A549 (cell line): ENCODE measurements at regions not wholly inside any gene's neighbourhood (a gene's known extent, or its start where the extent isn't known, plus 50 kb on each side); places are given as distances from the start of the nearest gene placed in this dataset.
A peak's percentile ranks its signal among the peaks of the same experiment; 100 is the strongest.

Experiments used
- ATAC-seq, 2 experiments: fragments of 200-7000 bp in 1 of 2; fragments of >200 bp in 1 of 2; cut with Nextera tagmentation in 1 of 2; cut with Tn5 transposase in 1 of 2; 3 replicates each; pipeline versions ENCODE4 v1.8.0 to v1.9.1; 2018 to 2020; ENCODE audit warnings: mild to moderate bottlenecking in 1 of 2, moderate library complexity in 1 of 2
- CTCF ChIA-PET: fragments of 300-600 bp; sonication (Branson Sonifier 250); formaldehyde crosslinking; extraction: SDS; loops from one replicate; lab custom pipeline; 2021; ENCODE audit warnings: antibody characterized with exemption, inconsistent platforms; lab: Yijun Ruan, JAX
- POLR2A ChIA-PET: fragments of 350-600 bp; formaldehyde crosslinking; extraction: SDS; loops from one replicate; lab custom pipeline; 2021; ENCODE audit warnings: antibody characterized with exemption, inconsistent platforms; lab: Yijun Ruan, JAX
- DNase-seq, 2 experiments: peaks; one replicate each; pipeline versions ENCODE4 v3.0.0 to v3.0.0-alpha.2; 2011 to 2016; ENCODE audit warnings: low read depth in 1 of 2, low spot score in 1 of 2
- FAIRE-seq: peaks from 2 replicates; lab custom pipeline; 2011; peaks lifted over from hg19 to GRCh38; lab: Jason Lieb, UNC
- H3K27ac ChIP-seq, 2 experiments: fragments of >200 bp; sonication (Bioruptor Twin); formaldehyde crosslinking; 3 replicates each; pipeline ENCODE4 v1.5.1; 2016 to 2017
- H3K4me1 ChIP-seq: fragments of >200 bp; sonication (Bioruptor Twin); formaldehyde crosslinking; 3 replicates; pipeline ENCODE4 v1.6.1; 2016
- H3K4me2 ChIP-seq: fragments of >200 bp; sonication (Bioruptor Twin); formaldehyde crosslinking; 3 replicates; pipeline ENCODE4 v1.6.1; 2016
- H3K4me3 ChIP-seq: fragments of >200 bp; sonication (Bioruptor Twin); formaldehyde crosslinking; 3 replicates; pipeline ENCODE4 v1.5.1; 2016
- H3K9me3 ChIP-seq: fragments of >200 bp; sonication (Bioruptor Twin); formaldehyde crosslinking; 3 replicates; pipeline ENCODE4 v1.6.1; 2016
- CBX8 ChIP-seq: fragments of 200-600 bp; sonication (generic); IDR thresholded peaks from 2 replicates; pipeline ENCODE4 v1.6.1; 2016
- E2F6 ChIP-seq: IDR thresholded peaks from 2 replicates; pipeline ENCODE4 v1.6.1; 2012; ENCODE audit warnings: low read depth, borderline replicate concordance
- EHF ChIP-seq: fragments of 250-450 bp; sonication (Bioruptor Pico); IDR thresholded peaks from 2 replicates; pipeline ENCODE4 v1.5.0; 2020; ENCODE audit warnings: mild to moderate bottlenecking
- ELK1 ChIP-seq: fragments of 150-350 bp; IDR thresholded peaks from 2 replicates; pipeline ENCODE4 v1.6.1; 2014; ENCODE audit warnings: low read depth, mild to moderate bottlenecking, low read length
- FOXS1 ChIP-seq: fragments of 250-450 bp; sonication (Bioruptor Pico); IDR thresholded peaks from 2 replicates; pipeline ENCODE4 v1.5.0; 2020; ENCODE audit warnings: mild to moderate bottlenecking, moderate library complexity
- GATA3 ChIP-seq: IDR thresholded peaks from 2 replicates; pipeline ENCODE4 v1.6.1; 2012; ENCODE audit warnings: borderline replicate concordance
- HDAC2 ChIP-seq: fragments of 200-600 bp; sonication (generic); IDR thresholded peaks from 2 replicates; pipeline ENCODE4 v1.6.1; 2016
- HES2 ChIP-seq: fragments of >200 bp; sonication (Bioruptor Twin); formaldehyde crosslinking; IDR thresholded peaks from 2 replicates; pipeline ENCODE4 v1.6.1; 2016
- JUN ChIP-seq, 2 experiments: fragments of >200 bp; sonication (Bioruptor Twin); formaldehyde crosslinking; IDR thresholded peaks; 2 replicates in 1 of 2; 3 replicates in 1 of 2; pipeline ENCODE4 v1.6.1; 2016 to 2017
- JUNB ChIP-seq: fragments of >200 bp; sonication (Bioruptor Twin); formaldehyde crosslinking; IDR thresholded peaks from 2 replicates; pipeline ENCODE4 v1.6.1; 2016
- KDM1A ChIP-seq: fragments of 200-600 bp; sonication (generic); IDR thresholded peaks from 2 replicates; pipeline ENCODE4 v1.6.1; 2016; ENCODE audit warnings: low read depth, mild to moderate bottlenecking
- MAFK ChIP-seq: fragments of 450-650 bp; IDR thresholded peaks from 2 replicates; pipeline ENCODE4 v1.6.1; 2014; ENCODE audit not compliant: partially characterized antibody
- MYC ChIP-seq: IDR thresholded peaks from 2 replicates; pipeline ENCODE4 v1.6.1; 2012; ENCODE audit warnings: mild to moderate bottlenecking, inconsistent platforms, low read length, improper control_type of control experiment, borderline replicate concordance
- NR3C1 ChIP-seq: fragments of >200 bp; sonication (Bioruptor Twin); formaldehyde crosslinking; IDR thresholded peaks from 3 replicates; pipeline ENCODE4 v1.6.1; 2017
- PBX3 ChIP-seq: IDR thresholded peaks from 2 replicates; pipeline ENCODE4 v1.6.1; 2012
- RAD21 ChIP-seq, 2 experiments: fragments of >200 bp in 1 of 2; sonication (Bioruptor Twin) in 1 of 2; formaldehyde crosslinking in 1 of 2; IDR thresholded peaks in 1 of 2; conservative IDR thresholded peaks in 1 of 2; 2 replicates in 1 of 2; 3 replicates in 1 of 2; pipeline ENCODE4 v1.6.1; 2012 to 2018; ENCODE audit warnings: inconsistent platforms in 1 of 2
- ZNF302 ChIP-seq: fragments of 250-450 bp; sonication (Bioruptor Pico); IDR thresholded peaks from 2 replicates; pipeline ENCODE4 v1.9.0; 2021; ENCODE audit warnings: inconsistent platforms, mild to moderate bottlenecking, moderate library complexity
- WGBS: methylation state at CpG from one replicate; pipeline ENCODE4 v1.1.6; 2017; ENCODE audit errors: missing lambda C conversion rate; 5-methylcytosine and 5-hydroxymethylcytosine counted together
- TF ChIP-seq, protein P1 (sequence below): fragments of >200 bp; sonication (Bioruptor Twin); formaldehyde crosslinking; IDR thresholded peaks from 3 replicates; pipeline ENCODE4 v1.5.1; 2016

- no peak overlapping the region for H3K4me3 ChIP-seq
- no peak overlapping the region for H3K27ac ChIP-seq
- ChIA-PET CTCF (no interaction called here), POLR2A (no interaction called here)
- H3K4me1 ChIP-seq: no peaks in the 10 kb centered on the region
- no peak for DNase-seq
- no peak for TF ChIP-seq JUNB
- no peak for TF ChIP-seq RAD21 (conservative IDR thresholded peaks at IDR 0.05 in 1 of 2, IDR thresholded peaks at IDR 0.05 in 1 of 2)
- no peak for TF ChIP-seq ELK1
- TF ChIP-seq MAFK: no peak
- no peak for TF ChIP-seq NR3C1
- TF ChIP-seq, protein P1, sequence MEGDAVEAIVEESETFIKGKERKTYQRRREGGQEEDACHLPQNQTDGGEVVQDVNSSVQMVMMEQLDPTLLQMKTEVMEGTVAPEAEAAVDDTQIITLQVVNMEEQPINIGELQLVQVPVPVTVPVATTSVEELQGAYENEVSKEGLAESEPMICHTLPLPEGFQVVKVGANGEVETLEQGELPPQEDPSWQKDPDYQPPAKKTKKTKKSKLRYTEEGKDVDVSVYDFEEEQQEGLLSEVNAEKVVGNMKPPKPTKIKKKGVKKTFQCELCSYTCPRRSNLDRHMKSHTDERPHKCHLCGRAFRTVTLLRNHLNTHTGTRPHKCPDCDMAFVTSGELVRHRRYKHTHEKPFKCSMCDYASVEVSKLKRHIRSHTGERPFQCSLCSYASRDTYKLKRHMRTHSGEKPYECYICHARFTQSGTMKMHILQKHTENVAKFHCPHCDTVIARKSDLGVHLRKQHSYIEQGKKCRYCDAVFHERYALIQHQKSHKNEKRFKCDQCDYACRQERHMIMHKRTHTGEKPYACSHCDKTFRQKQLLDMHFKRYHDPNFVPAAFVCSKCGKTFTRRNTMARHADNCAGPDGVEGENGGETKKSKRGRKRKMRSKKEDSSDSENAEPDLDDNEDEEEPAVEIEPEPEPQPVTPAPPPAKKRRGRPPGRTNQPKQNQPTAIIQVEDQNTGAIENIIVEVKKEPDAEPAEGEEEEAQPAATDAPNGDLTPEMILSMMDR: no peak
- H3K9me3 ChIP-seq: no peaks in the 10 kb centered on the region
- no peak for FAIRE-seq
- ATAC-seq: no peak
- 10% methylated on average over 2 of the region's 2 CpGs for WGBS
- no peak overlapping the region for H3K4me2 ChIP-seq
Measured at GRCh38 chr2:138956116-138956515, 175.9 kb upstream of the NXPH2 start.

- ATAC-seq: no peak
- no peak overlapping the region for H3K4me2 ChIP-seq
- H3K4me1 ChIP-seq: no peaks in the 10 kb centered on the region
- 24% methylated on average over 2 of the region's 2 CpGs for WGBS
- H3K4me3 ChIP-seq: no peak overlapping the region
- H3K9me3 ChIP-seq: no peaks in the 10 kb centered on the region
- TF ChIP-seq PBX3 (no peak), GATA3 (no peak)
- ChIA-PET POLR2A (no interaction called here), CTCF (no interaction called here)
- no peak for FAIRE-seq
- DNase-seq: no peak
- no peak overlapping the region for H3K27ac ChIP-seq
Measured at GRCh38 chr2:138950486-138950885, 170.3 kb upstream of the NXPH2 start.

- TF ChIP-seq ZNF302 (CRISPR knock-in tag) (no peak), KDM1A (no peak), E2F6 (no peak), EHF (CRISPR knock-in tag) (no peak), HDAC2 (no peak), MYC (no peak)
- TF ChIP-seq, all 56 proteins: peak for 0
- 5% methylated on average over 3 of the region's 3 CpGs for WGBS
- peak in 1 of 2 experiments; percentile 10 for DNase-seq
- no peak overlapping the region for H3K4me2 ChIP-seq
- FAIRE-seq: no peak
- ChIA-PET CTCF (no interaction called here), POLR2A (no interaction called here)
- no peak overlapping the region for H3K27ac ChIP-seq
- 0 out of 6 replicates have a peak, but pooled peaks of 1 of the 2 experiments have one; percentile 39 for ATAC-seq
- H3K9me3 ChIP-seq: no peaks in the 10 kb centered on the region
- H3K4me1 ChIP-seq: no peaks in the 10 kb centered on the region
- no peak overlapping the region for H3K4me3 ChIP-seq
Measured at GRCh38 chr2:138949517-138949916, 169.3 kb upstream of the NXPH2 start.

DNA sequence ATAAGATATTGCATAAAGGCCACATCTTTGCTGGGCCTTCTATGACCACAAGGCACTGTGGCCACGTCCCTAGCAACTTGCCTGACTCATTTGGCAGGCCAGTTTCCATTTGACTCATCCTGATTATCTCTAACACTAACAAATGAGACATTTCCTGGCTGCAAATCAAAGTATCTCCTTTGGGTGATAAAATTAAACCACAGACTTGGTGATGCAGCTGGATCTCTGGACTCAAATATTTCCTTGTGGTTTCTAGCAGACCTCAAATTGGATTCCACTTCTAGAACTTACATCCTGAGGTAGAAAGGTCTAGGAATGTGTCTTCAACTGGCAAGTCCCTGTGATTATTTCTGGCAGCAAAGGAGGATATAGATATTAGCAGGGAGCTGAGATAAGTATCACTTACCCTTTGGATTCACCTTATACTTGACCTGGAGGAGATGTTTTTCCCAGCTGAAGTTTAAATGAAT, 167.9 kb upstream of the NXPH2 start:
- TF ChIP-seq HES2: no peak
- no peak for TF ChIP-seq JUN (IDR thresholded peaks at IDR 0.05)
- no peak for TF ChIP-seq FOXS1 (CRISPR knock-in tag)
- no peak for TF ChIP-seq CBX8
- TF ChIP-seq E2F6: no peak
- peak; percentile 31; the same call in 1 of the 2 replicates for TF ChIP-seq JUNB
- Histone ChIP-seq H3K4me3 (no peak overlapping the region), H3K4me1 (no peaks in the 10 kb centered on the region), H3K4me2 (no peak overlapping the region), H3K9me3 (no peaks in the 10 kb centered on the region), H3K27ac (no peak overlapping the region)
- no peak for ATAC-seq
- WGBS: 0% methylated on average over 1 of the region's 1 CpG
- no peak for FAIRE-seq
- ChIA-PET CTCF (no interaction called here), POLR2A (no interaction called here)
- DNase-seq: peak in 1 of 2 experiments; percentile 23
